PC-3 (cell line): ENCODE measurements at regions not wholly inside any gene's neighbourhood (a gene's known extent, or its start where the extent isn't known, plus 50 kb on each side); places are given as distances from the start of the nearest gene placed in this dataset.
A peak's percentile ranks its signal among the peaks of the same experiment; 100 is the strongest.

ENCODE experiments used
- ATAC-seq: fragments of 200-7000 bp; cut with Tn5 transposase; 2 replicates; pipeline ENCODE4 v1.9.1; 2020; ENCODE audit warnings: mild to moderate bottlenecking, moderate library complexity
- BruUV-seq: library from RNA; stranded (reverse); fragments of 400-500 nt; replicated peaks from 2 replicates; lab custom pipeline; 2021; lab: Mats Ljungman, UMichigan
- CTCF ChIA-PET: fragments of 300-600 bp; sonication (Branson Sonifier 250); formaldehyde crosslinking; loops from one replicate; lab custom pipeline; 2022; ENCODE audit warnings: antibody characterized with exemption; lab: Charles Lee
- POLR2A ChIA-PET: fragments of 300-600 bp; sonication (Branson Sonifier 250); formaldehyde crosslinking; loops from one replicate; lab custom pipeline; 2022; ENCODE audit warnings: antibody characterized with exemption; ENCODE audit not compliant: unreplicated experiment; lab: Charles Lee
- DNase-seq: peaks from one replicate; pipeline ENCODE4 v3.0.0-alpha.2; 2015
- H2AFZ ChIP-seq: fragments of 300-600 bp; sonication (generic); 2 replicates; pipeline ENCODE4 v1.6.0; 2016; ENCODE audit warnings: antibody characterized with exemption, low read length
- H3F3A ChIP-seq: fragments of 300-600 bp; sonication (generic); one replicate; pipeline ENCODE4 v1.6.0; 2017; ENCODE audit warnings: antibody characterized with exemption, low read length, control low read depth, mild to moderate bottlenecking; ENCODE audit not compliant: unreplicated experiment
- H3K27ac ChIP-seq: fragments of 300-600 bp; sonication (generic); 2 replicates; pipeline ENCODE4 v1.5.1; 2016; ENCODE audit warnings: mild to moderate bottlenecking, low read length
- H3K27me3 ChIP-seq: fragments of 300-600 bp; sonication (generic); 2 replicates; pipeline ENCODE4 v1.6.1; 2016; ENCODE audit warnings: low read length, mixed read lengths
- H3K36me3 ChIP-seq: fragments of 300-600 bp; sonication (generic); 2 replicates; pipeline ENCODE4 v1.6.1; 2016; ENCODE audit warnings: low read depth, mixed run types, low read length, mixed read lengths
- H3K4me1 ChIP-seq: fragments of 300-600 bp; sonication (generic); 2 replicates; pipeline ENCODE4 v1.5.1; 2016; ENCODE audit warnings: low read length; ENCODE audit not compliant: insufficient read depth
- H3K4me2 ChIP-seq: fragments of 300-600 bp; sonication (generic); 2 replicates; pipeline ENCODE4 v1.6.0; 2016; ENCODE audit warnings: low read length
- H3K4me3 ChIP-seq: fragments of 300-600 bp; sonication (generic); 2 replicates; pipeline ENCODE4 v1.5.1; 2016; ENCODE audit warnings: mild to moderate bottlenecking, low read length, mixed read lengths
- H3K79me2 ChIP-seq: fragments of 300-600 bp; sonication (generic); 2 replicates; pipeline ENCODE4 v1.6.1; 2017; ENCODE audit warnings: low read length, mixed read lengths
- H3K9ac ChIP-seq: fragments of 300-600 bp; sonication (generic); 2 replicates; pipeline ENCODE4 v1.6.0; 2016; ENCODE audit warnings: mild to moderate bottlenecking, low read length
- H3K9me2 ChIP-seq: fragments of 300-600 bp; sonication (generic); replicated peaks from 2 replicates; pipeline ENCODE4 v1.6.1; 2016; ENCODE audit warnings: mixed run types, low read length, mixed read lengths
- H3K9me3 ChIP-seq: fragments of 300-600 bp; sonication (generic); 2 replicates; pipeline ENCODE4 v1.6.1; 2016; ENCODE audit warnings: low read length, mixed read lengths
- H4K20me1 ChIP-seq: fragments of 300-600 bp; sonication (generic); 2 replicates; pipeline ENCODE4 v1.6.1; 2016; ENCODE audit warnings: low read length, mixed read lengths
- EZH2 ChIP-seq: fragments of 300-600 bp; sonication (generic); IDR thresholded peaks from one replicate; pipeline ENCODE4 v1.6.1; 2017; ENCODE audit warnings: antibody characterized with exemption, mild to moderate bottlenecking, low read length; ENCODE audit not compliant: unreplicated experiment
- EZH2phosphoT487 ChIP-seq: fragments of 300-600 bp; sonication (generic); IDR thresholded peaks from 2 replicates; pipeline ENCODE4 v1.6.1; 2018; ENCODE audit warnings: mild to moderate bottlenecking, antibody characterized with exemption, low read length, borderline replicate concordance
- intact Hi-C: fragments of 100-400 bp; cut with micrococcal nuclease; formaldehyde crosslinking; loops from 2 replicates; pipeline ENCODE4 v1.9.0; 2023
- TF ChIP-seq, protein P1 (sequence below): fragments of 300-600 bp; sonication (generic); conservative IDR thresholded peaks from 2 replicates; pipeline ENCODE4 v1.5.1; 2017; ENCODE audit warnings: antibody characterized with exemption, low read depth, mild to moderate bottlenecking, low read length

DNA sequence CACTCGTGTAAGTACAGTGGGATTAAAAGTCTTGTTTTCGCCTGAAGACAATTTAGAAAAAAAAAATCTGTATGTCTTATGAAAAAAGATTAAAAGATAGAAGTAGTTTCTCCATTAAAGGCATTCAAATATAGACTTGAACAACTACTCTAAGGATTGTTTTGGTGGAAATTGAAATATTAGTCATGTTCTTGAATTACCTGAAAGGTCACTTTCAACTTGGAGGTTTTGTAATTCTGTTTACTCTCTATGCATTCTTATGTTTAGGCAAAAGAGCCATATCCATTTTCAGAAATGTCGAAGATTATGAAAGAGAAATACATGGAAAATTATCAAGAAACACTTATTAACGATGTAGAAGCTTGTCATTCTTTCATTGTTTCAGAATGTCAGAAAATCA lies 373.7 kb downstream of the ARL4A start:
- no peak overlapping the region for H2AFZ ChIP-seq
- no peaks in the 10 kb centered on the region for H3K9me3 ChIP-seq
- H3K27me3 ChIP-seq, result no peaks in the 10 kb centered on the region
- ChIA-PET POLR2A (no interaction called here), CTCF (no interaction called here)
- no peaks in the 10 kb centered on the region for H3K36me3 ChIP-seq
- no peaks in the 10 kb centered on the region for H3K9me2 ChIP-seq
- H4K20me1 ChIP-seq, result no peaks in the 10 kb centered on the region
- H3F3A ChIP-seq, result no peaks in the 10 kb centered on the region
- intact Hi-C loops, result no loop called here
- H3K4me3 ChIP-seq, result no peak overlapping the region
- BruUV-seq, result no TSS peak
- H3K79me2 ChIP-seq, result no peaks in the 10 kb centered on the region
- TF ChIP-seq, protein P1, sequence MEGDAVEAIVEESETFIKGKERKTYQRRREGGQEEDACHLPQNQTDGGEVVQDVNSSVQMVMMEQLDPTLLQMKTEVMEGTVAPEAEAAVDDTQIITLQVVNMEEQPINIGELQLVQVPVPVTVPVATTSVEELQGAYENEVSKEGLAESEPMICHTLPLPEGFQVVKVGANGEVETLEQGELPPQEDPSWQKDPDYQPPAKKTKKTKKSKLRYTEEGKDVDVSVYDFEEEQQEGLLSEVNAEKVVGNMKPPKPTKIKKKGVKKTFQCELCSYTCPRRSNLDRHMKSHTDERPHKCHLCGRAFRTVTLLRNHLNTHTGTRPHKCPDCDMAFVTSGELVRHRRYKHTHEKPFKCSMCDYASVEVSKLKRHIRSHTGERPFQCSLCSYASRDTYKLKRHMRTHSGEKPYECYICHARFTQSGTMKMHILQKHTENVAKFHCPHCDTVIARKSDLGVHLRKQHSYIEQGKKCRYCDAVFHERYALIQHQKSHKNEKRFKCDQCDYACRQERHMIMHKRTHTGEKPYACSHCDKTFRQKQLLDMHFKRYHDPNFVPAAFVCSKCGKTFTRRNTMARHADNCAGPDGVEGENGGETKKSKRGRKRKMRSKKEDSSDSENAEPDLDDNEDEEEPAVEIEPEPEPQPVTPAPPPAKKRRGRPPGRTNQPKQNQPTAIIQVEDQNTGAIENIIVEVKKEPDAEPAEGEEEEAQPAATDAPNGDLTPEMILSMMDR, result no peak
- no peak for TF ChIP-seq EZH2phosphoT487
- TF ChIP-seq EZH2, result no peak
- H3K4me2 ChIP-seq, result peak overlapping the region; percentile 39; the same call in 1 of the 2 replicates
- H3K4me1 ChIP-seq, result peaks cover 13% of the 10 kb centered on the region
- H3K27ac ChIP-seq, result no peak overlapping the region
- DNase-seq, result peak; percentile 71
- no peak overlapping the region for H3K9ac ChIP-seq
- no peak; the same call in 1 of the 2 replicates for ATAC-seq

DNA sequence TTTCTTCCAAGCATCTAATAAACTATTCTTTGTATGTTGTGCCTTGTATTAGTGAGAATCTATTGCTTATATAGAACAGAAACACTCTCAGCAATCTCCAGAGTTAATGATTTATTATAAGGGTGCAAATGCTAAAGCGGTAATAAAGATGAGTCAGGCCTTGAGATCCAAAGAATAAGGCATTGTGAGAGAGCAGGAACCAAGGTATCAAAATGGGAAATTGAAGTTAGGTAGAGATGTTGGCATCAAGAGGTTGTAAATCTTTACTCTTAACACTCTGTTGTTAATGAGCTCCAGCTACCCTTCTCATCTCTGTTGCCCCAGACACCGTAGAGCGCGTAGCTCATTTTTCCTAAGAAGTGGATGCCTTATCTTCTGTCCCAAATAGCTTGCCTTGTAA lies 375.2 kb downstream of the ARL4A start:
- ATAC-seq (no peak), DNase-seq (no peak)
- ChIA-PET CTCF (interaction anchor here (0.6 kb wide), 1 partner anchor 72 kb away, joined by 7 read pairs; no protein-coding TSS in a partner anchor), POLR2A (no interaction called here)
- TF ChIP-seq, protein P1, result no peak
- TF ChIP-seq EZH2 (no peak), EZH2phosphoT487 (no peak)
- H3K4me1 ChIP-seq, result peaks cover 13% of the 10 kb centered on the region
- no peak overlapping the region for H3K27ac ChIP-seq
- H3K4me3 ChIP-seq, result no peak overlapping the region
- no peak overlapping the region for H2AFZ ChIP-seq
- intact Hi-C loops, result no loop called here
- no peaks in the 10 kb centered on the region for H3K9me3 ChIP-seq
- BruUV-seq, result no TSS peak
- H3K9ac ChIP-seq, result no peak overlapping the region
- no peaks in the 10 kb centered on the region for H3K9me2 ChIP-seq
- H3F3A ChIP-seq, result no peaks in the 10 kb centered on the region
- no peak overlapping the region for H3K4me2 ChIP-seq
- H3K36me3 ChIP-seq, result no peaks in the 10 kb centered on the region
- no peaks in the 10 kb centered on the region for H4K20me1 ChIP-seq
- no peaks in the 10 kb centered on the region for H3K79me2 ChIP-seq
- H3K27me3 ChIP-seq, result no peaks in the 10 kb centered on the region

DNA sequence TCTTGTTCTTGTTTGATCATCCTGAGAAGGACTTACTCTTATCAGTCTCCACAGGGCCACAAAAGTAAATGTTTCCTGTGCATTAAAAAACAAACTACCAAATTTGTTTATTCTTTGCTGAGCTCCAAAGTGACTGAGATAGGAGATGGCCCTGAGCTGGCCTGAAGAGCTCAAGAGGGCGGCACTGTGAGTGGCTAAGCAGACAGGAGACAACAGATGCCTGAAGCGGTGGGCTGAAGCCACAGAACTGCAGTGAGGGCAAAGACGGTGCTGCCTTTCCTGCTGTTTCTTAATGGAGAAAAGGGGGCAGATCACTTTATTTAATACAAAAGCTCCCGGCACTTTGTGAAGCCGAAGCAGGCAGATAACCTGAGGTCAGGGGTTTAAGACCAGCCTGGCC lies 379.6 kb downstream of the ARL4A start:
- H3K36me3 ChIP-seq, result no peaks in the 10 kb centered on the region
- POLR2A ChIA-PET, result no interaction called here
- H2AFZ ChIP-seq, result no peak overlapping the region
- ATAC-seq (no peak), DNase-seq (no peak)
- no peak overlapping the region for H3K27ac ChIP-seq
- H3K4me2 ChIP-seq, result no peak overlapping the region
- no peak overlapping the region for H3K9ac ChIP-seq
- no peaks in the 10 kb centered on the region for H3K4me1 ChIP-seq
- no peaks in the 10 kb centered on the region for H3K9me3 ChIP-seq
- no peak overlapping the region for H3K4me3 ChIP-seq
- no TSS peak for BruUV-seq
- no peaks in the 10 kb centered on the region for H4K20me1 ChIP-seq
- intact Hi-C loops, result no loop called here
- H3F3A ChIP-seq, result no peaks in the 10 kb centered on the region
- H3K27me3 ChIP-seq, result no peaks in the 10 kb centered on the region
- no peaks in the 10 kb centered on the region for H3K79me2 ChIP-seq
- H3K9me2 ChIP-seq, result no peaks in the 10 kb centered on the region
- CTCF ChIA-PET, result no interaction called here
- TF ChIP-seq EZH2 (no peak), EZH2phosphoT487 (no peak)
- TF ChIP-seq, protein P1, result no peak
